SH-SY5Y (cell line): ENCODE measurements at regions not wholly inside any gene's neighbourhood (a gene's known extent, or its start where the extent isn't known, plus 50 kb on each side); places are given as distances from the start of the nearest gene placed in this dataset.

Source experiments
- GATA2 ChIP-seq: IDR thresholded peaks from 2 replicates; pipeline ENCODE4 v1.6.1; 2011; ENCODE audit warnings: mild to moderate bottlenecking, low read depth, low read length
- GATA3 ChIP-seq: IDR thresholded peaks from 2 replicates; pipeline ENCODE4 v1.6.1; 2011; ENCODE audit warnings: low read depth, mild to moderate bottlenecking, low read length, moderate library complexity

GRCh38 chr4:11618666-11619282 is 190.1 kb upstream of the HS3ST1 start:
- no peak for TF ChIP-seq GATA2
- TF ChIP-seq GATA3: no peak

GRCh38 chr4:11616856-11617255 is 188.2 kb upstream of the HS3ST1 start:
- no peak for TF ChIP-seq GATA2
- TF ChIP-seq GATA3: no peak

- no peak for TF ChIP-seq GATA3
Observed at GRCh38 chr4:11615601-11616000, 186.9 kb upstream of the HS3ST1 start.

- TF ChIP-seq GATA2 (no peak), GATA3 (no peak)
Observed at GRCh38 chr4:11614426-11614825, 185.7 kb upstream of the HS3ST1 start.

GRCh38 chr4:11611868-11612267 is 183.2 kb upstream of the HS3ST1 start:
- TF ChIP-seq GATA3: no peak
- TF ChIP-seq GATA2: no peak

GRCh38 chr4:11609751-11610150 is 181.1 kb upstream of the HS3ST1 start:
- TF ChIP-seq GATA3 (no peak), GATA2 (no peak)

- TF ChIP-seq GATA2 (no peak), GATA3 (no peak)
Observed at GRCh38 chr4:11608992-11609391, 180.3 kb upstream of the HS3ST1 start.

GRCh38 chr4:11606078-11606477 is 177.4 kb upstream of the HS3ST1 start:
- TF ChIP-seq GATA2 (no peak), GATA3 (no peak)

GRCh38 chr4:11605597-11605996 is 176.9 kb upstream of the HS3ST1 start:
- no peak for TF ChIP-seq GATA3
- TF ChIP-seq GATA2: no peak

- TF ChIP-seq GATA2 (no peak), GATA3 (no peak)
Observed at GRCh38 chr4:11604821-11605220, 176.1 kb upstream of the HS3ST1 start.

- TF ChIP-seq GATA3: no peak
Observed at GRCh38 chr4:11603591-11604194, 175.0 kb upstream of the HS3ST1 start.

GRCh38 chr4:11602606-11603340 is 174.1 kb upstream of the HS3ST1 start:
- TF ChIP-seq GATA2 (no peak), GATA3 (no peak)

GRCh38 chr4:11599064-11599463 is 170.4 kb upstream of the HS3ST1 start:
- TF ChIP-seq GATA3 (no peak), GATA2 (no peak)

- TF ChIP-seq GATA3 (no peak), GATA2 (no peak)
Observed at GRCh38 chr4:11598591-11598990, 169.9 kb upstream of the HS3ST1 start.

- TF ChIP-seq GATA3 (no peak), GATA2 (no peak)
Observed at GRCh38 chr4:11597506-11597905, 168.8 kb upstream of the HS3ST1 start.
